GM18508 (cell line): ENCODE measurements at regions not wholly inside any gene's neighbourhood (a gene's known extent, or its start where the extent isn't known, plus 50 kb on each side); places are given as distances from the start of the nearest gene placed in this dataset.
A peak's percentile ranks its signal among the peaks of the same experiment; 100 is the strongest.
"Not testable (repeated sequence)": the region's sequence is repeated elsewhere in the genome, so short reads cannot be mapped to it uniquely, and the experiment has no call there.

Source experiments
- ATAC-seq: cut with Tn5 transposase; IDR thresholded peaks from one replicate; pipeline ENCODE4 v1.9.1; 2021; ENCODE audit warnings: moderate number of reproducible peaks; ENCODE audit not compliant: insufficient read depth, unreplicated experiment

DNA sequence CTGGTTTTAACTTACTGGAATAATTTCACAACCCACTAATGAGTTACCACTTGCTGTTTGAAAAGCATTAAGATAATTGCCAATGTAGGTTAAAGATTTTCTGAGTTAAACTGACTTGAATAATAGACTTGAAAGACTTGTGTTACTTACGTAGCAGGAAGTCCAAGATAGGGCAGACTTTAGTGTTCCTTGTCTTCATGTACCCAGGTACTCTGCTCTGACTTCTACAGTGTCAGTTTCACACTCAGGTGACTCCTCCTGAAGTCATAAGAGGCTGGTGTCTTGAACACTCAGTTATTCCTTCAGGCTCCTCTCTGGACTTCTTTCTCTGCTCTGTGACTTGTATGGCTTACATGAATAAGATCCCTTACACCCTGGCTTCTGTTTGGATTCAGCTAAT is 76.3 kb upstream of the SGK1 start:
- ATAC-seq: no peak

DNA sequence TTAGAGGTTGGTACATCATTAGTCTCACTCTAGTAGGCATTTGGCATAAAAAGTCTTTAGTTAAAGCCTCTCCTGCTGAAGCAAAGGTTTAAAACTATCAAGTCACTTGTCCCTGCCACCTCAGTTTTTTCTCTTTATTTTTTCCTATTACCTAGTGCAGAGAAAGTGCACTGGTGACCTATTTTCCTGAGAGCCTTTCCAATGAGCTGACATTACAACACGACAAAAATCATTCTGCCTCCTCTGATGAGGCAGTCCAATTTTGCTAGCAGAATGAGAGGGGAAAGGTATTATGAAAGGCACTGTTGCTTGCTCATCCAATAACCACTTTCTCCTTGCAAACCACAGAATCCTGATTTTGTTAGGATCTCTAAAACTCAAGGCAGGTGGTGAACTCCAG is 73.3 kb upstream of the SGK1 start:
- ATAC-seq: no peak

DNA sequence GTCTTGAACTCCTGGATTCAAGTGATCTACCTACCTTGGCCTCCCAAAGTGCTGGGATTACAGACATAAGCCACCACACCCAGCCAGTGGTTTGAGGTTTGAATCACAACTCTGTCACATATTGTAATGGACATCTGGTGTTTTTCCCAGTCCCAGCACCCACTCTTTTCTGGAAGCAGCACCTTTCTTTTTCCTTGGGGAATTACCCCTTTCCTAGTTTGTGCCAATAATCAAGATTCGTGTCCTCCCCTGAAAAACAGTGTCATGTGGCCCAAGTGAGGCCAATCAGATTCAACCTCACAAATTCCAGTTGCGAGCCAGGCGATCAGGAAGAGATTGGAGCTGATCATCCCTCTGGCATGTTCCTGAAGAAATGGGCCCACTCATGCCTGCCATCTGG is 71.7 kb upstream of the SGK1 start:
- no peak for ATAC-seq

DNA sequence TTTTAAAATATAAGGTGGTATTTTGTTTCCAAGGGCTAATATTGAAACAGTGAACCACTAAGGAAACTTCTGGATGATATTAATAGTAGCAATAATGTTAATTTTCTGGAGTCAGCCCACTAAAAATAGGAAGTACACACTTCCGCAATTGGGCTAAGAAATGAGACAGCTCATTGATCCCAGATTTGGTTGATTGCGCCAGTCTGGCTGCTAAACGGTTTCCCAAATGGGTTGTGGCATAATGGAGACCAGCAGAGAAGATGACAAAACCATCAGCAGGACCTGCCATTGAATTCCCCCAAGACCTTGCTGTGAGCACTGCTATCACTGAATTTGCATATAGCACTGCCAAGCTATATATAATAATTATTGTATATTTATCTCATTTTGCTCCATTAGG is 71.2 kb upstream of the SGK1 start:
- no peak for ATAC-seq

DNA sequence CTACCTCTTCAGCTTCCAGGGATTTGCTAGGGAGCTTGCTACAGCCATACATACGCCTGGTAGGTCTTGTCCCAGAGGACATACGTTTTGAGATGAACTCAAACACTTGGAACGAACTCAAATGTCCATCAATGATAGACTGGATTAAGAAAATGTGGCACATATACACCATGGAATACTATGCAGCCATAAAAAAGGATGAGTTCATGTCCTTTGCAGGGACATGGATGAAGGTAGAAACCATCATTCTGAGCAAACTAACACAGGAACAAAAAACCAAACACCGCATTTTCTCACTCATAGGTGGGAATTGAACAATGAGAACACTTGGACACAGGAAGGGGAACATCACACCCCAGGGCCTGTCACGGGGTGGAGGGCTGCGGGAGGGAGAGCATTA is 68.6 kb upstream of the SGK1 start:
- ATAC-seq: not testable (repeated sequence)

DNA sequence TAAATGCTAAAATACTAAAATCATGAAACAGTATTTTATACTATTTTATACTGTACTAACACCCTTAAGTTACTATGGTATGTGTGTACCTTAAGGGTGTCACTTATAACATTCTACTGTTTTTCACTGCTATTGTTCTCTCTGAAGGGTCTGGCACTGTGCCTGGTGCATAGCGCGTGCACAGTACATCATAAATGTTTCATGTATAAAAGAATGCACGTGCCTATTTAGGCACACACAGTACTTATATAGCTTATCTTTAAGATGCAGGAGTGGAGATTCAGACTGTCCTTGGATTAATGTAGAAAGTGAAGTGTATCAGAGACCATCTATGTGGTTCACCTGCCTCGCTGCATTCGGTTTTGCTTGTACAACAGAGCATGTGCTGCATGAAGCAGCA is 64.0 kb upstream of the SGK1 start:
- ATAC-seq: no peak

DNA sequence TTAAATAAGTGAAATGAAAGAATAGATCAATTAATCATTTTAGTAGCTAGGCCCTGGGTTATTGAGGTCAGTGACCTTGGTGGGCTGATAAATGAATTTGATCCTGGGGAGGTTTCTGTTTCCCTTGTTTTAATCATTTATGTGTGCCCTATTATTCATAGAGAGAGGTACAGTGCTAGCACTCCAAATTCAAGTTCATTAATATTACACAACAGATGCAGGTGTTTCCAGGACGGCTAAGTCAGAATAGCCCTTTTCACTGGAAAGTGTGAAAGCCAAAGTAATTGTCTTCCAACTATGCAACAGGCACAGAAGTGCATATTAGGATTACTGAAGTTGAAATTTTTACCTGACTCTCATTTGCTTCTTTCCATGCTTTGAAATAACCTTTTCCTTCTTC is 61.7 kb upstream of the SGK1 start:
- ATAC-seq: no peak

DNA sequence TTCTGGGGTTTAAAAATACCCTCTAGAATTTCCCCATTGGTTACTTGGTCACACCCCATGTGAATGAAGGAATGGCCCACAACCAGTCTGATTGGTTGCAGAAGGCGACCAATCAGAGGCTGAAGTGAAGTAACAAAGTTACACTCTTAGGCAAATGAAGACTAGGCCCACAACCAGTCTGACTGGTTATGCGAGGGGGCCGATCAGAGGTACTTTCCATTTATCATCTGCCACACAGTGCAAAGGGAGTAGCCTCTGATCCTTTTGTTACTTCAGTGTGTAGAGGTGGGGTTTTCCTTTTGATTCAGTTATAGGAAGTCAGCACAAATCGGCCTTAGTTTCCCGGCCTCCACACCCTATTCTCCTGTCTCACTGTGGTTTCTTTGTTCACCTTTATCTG is 61.2 kb upstream of the SGK1 start:
- ATAC-seq: peak; percentile 94

DNA sequence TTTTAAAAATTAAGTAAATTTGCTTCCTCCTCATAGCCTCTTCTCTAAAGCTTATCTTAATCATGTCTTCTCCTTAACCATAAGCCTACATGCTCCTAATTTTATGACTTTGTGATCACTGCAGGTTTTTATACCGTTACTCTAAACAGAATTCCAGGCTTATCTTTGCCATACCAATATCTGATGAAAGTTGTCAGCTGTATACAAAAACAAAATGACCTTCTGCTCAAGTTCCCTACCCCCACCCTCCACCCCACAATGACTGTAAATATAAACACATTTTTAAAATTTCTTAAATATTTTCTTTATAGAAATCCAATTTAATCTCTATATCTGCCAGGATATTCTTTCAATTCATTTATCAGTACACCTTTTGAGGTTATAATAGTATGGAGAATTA is 60.5 kb upstream of the SGK1 start:
- no peak for ATAC-seq

DNA sequence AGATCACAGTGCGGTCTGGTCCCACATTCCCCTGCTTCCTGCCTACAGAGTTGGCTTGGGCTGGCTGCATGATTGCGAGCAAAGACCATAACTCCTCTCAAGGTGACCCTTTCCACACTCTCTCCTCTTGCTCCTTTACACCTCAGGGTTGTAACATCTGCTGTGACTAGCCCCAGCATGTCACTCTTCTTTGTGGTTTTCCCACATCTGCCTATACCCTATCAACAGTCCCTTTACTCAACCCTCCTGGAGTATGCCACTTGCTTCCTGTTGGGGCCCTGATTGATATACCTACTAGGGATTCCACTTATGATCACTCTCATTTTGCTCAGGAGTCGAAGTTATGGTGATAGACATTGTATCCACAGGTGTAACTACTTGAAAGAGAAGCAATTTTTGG is 58.9 kb upstream of the SGK1 start:
- ATAC-seq: no peak

DNA sequence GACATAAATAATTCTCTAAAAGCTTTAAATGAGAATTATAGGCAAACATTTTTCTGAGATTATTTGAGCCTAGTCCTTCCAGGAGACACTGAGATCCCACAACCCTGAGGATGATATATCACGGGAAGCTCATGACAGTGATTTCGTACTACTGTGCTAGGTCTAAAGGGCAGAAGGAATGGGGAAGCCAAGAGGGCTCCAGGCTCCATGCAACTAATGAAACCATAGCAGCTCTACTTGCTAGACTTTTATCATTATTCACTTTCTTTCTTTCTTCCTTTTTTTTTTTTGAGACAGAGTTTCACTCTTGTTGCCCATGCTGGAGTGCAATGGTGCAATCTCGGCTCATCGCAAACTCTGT is 57.3 kb upstream of the SGK1 start:
- ATAC-seq: no peak

DNA sequence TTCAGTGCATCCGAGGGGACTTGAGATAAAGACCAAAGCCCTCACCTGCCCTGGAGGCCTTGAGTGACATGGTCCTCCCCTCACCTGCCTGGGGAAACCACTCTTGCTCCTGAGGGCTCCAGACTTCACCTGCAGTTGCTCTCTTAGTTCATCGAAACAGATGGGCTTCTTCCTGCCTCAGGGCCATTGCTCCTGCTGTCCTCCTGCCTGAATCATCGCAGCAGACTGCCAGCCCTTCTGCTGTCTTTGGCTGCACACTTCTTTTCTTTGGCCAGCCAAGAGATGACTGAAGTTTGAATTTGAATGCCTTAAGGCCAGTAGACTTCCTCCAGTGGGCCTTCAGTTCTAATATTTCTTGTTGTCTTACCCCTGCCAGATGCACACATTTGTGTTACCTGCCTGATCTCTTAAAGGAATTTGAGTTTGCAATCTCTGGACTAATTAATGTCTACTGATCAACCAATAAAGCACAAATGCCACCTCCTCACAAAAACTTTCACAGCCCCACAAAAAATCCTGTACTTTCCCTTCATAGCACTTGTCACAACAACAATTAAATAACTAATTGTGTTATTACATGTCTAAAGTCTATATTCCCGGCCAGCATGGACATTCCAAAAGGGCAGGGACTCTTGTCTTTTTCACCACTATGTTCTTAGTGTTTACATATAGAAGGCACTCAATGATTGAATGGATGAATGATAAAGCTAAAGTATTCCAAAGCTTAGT is 56.7 kb upstream of the SGK1 start:
- ATAC-seq: no peak

DNA sequence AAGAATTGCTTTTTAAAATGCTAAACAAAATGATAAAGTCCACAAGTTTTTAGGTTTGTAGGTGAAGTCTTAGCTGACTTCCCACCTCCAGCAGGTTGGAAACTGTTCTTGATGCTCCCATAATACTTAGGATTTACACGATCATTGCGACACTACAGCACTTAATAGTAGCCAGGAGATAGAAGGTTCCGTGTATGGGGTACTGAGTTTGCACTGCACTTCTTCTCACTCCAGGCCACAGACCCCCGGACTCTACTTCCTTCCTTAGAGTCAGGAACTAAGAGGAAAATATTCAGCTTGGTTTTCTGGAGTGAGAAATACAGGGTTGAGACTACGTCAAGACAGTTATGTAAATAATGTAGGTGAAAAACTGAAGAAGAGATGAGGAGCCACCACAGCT is 56.1 kb upstream of the SGK1 start:
- ATAC-seq: no peak

DNA sequence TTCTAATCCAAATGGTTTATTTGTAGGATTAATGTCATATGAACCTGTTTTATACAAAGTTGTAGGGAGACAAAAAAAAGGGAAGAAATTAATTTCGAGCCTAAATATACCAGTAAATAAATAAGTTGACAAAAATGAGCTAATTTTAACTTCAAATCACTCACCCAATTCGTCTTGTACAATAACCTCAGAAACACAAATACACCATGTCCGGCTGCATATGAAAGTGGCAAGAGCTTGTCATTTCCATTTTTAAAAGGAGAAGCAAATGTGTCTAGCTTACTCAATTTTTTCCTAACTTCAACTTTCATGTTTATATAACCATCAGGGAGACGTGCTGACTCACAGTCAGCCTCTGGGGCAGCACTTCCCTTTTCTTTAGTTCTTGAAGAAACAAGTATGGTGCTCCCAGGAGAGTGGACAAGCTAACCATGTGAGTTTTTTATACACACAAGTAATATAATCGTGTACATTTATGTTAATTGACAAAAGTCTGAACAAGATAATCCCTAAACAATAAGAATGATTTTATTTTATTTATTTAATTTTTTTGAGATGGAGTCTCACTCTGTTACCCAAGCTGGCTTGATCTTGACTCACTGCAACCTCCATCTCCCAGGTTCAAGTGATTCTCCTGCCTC is 55.5 kb upstream of the SGK1 start:
- ATAC-seq: peak; percentile 81

DNA sequence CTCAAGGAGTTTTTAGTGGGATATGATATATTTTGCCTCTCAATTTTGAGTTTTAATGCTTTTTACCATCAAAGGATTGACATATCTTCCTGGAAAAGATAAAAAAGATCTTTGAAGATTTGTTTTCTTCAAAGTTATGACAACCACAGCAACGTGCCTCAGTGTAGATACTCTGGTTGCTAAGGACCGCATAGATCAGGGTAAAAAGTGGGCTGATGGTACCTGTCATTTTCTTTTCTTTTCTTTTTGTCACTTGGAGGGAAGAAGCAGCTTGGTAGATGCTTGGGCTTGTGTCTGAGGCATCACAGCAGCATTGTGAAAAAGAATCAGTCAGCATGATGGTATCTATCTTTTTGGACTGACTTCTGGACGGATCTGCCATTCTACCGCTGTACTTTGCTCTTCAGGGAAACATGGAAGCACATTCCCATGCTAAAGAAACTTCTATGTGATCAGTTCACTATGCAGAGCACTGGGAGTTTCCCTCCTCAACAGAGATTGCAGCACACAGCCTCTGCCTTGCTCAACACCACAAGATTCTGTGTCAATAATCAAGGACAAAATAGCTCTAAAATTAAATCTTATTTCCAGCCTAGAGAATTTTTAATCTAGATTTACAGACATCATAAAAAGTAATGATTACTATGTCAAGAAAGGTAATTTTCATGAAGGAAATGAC is 54.8 kb upstream of the SGK1 start:
- no peak for ATAC-seq

DNA sequence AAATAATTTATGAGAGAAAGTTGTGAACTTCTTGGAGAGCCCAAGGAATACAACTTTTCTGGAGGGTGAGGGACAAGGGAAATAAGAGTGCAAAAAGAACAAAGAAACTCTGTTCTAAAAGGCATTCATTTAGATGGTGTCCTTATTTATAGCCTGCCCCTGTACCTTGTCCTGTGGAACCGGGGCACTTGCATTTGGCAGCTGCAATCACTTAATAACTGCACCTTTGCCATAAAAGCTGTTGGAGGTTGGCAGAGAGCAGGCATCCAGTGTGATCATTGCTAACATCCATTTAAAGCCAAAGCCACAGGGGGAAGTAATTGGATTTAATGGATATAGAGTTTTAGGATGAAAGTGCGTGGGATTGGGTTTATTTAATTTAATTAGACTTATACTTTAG is 50.8 kb upstream of the SGK1 start:
- no peak for ATAC-seq
